ENCODE measurements at regions not wholly inside any gene's neighbourhood (a gene's known extent, or its start where the extent isn't known, plus 50 kb on each side); places are given as distances from the start of the nearest gene placed in this dataset.

- TF ChIP-seq CTCF (IDR thresholded peaks at IDR 0.05) (no peak), POLR2A (IDR thresholded peaks at IDR 0.05) (no peak)
Observed at GRCh38 chr7:124633740-124634139, 131.9 kb downstream of the GPR37 start.

All from ovary (tissue), 3 donors.